IMR-90 (cell line): ENCODE measurements at regions not wholly inside any gene's neighbourhood (a gene's known extent, or its start where the extent isn't known, plus 50 kb on each side); places are given as distances from the start of the nearest gene placed in this dataset.

Experiments
- ATAC-seq: fragments of 200-7000 bp; cut with Tn5 transposase; 2 replicates; pipeline ENCODE4 v1.9.1; 2020; ENCODE audit warnings: low read depth, mild to moderate bottlenecking, moderate library complexity
- BruUV-seq: library from RNA; stranded (reverse); fragments of 400-500 nt; replicated peaks from 2 replicates; lab custom pipeline; 2021; lab: Mats Ljungman, UMichigan
- CTCF ChIA-PET: fragments of 300-600 bp; formaldehyde crosslinking; extraction: SDS; loops from one replicate; lab custom pipeline; 2021; ENCODE audit warnings: antibody characterized with exemption; lab: Yijun Ruan, JAX
- POLR2A ChIA-PET: fragments of 300-600 bp; sonication (Branson Sonifier 250); formaldehyde crosslinking; loops from one replicate; lab custom pipeline; 2022; ENCODE audit warnings: antibody characterized with exemption; ENCODE audit not compliant: unreplicated experiment; lab: Charles Lee
- DNase-seq: peaks from one replicate; pipeline ENCODE4 v3.0.0; 2013
- H2AFZ ChIP-seq: replicated peaks from 2 replicates; pipeline ENCODE3; 2013; ENCODE audit warnings: low read length, mild to moderate bottlenecking; ENCODE audit not compliant: poor library complexity
- H2AK5ac ChIP-seq: 2 replicates; pipeline ENCODE4 v1.6.1; 2013; ENCODE audit warnings: low read depth, low read length, inconsistent platforms
- H2AK9ac ChIP-seq: replicated peaks from 2 replicates; pipeline ENCODE3; 2013; ENCODE audit warnings: mild to moderate bottlenecking, low read depth, low read length, moderate library complexity; ENCODE audit not compliant: poor library complexity
- H2BK120ac ChIP-seq: 2 replicates; pipeline ENCODE4 v1.6.1; 2013; ENCODE audit warnings: low read depth, low read length, inconsistent platforms
- H2BK15ac ChIP-seq: 3 replicates; pipeline ENCODE4 v1.6.1; 2013; ENCODE audit warnings: low read depth, low read length, inconsistent platforms
- H2BK20ac ChIP-seq: 2 replicates; pipeline ENCODE4 v1.6.1; 2013; ENCODE audit warnings: low read depth, mild to moderate bottlenecking, inconsistent platforms, low read length, moderate library complexity
- H2BK5ac ChIP-seq: 2 replicates; pipeline ENCODE4 v1.6.1; 2013; ENCODE audit warnings: mild to moderate bottlenecking, low read depth, low read length, inconsistent platforms; ENCODE audit not compliant: poor library complexity, severe bottlenecking
- H3K14ac ChIP-seq: replicated peaks from 2 replicates; pipeline ENCODE4 v1.6.1; 2013; ENCODE audit warnings: low read depth, low read length, inconsistent platforms
- H3K18ac ChIP-seq: 2 replicates; pipeline ENCODE4 v1.6.1; 2013; ENCODE audit warnings: low read depth, low read length, control low read depth
- H3K23ac ChIP-seq: 2 replicates; pipeline ENCODE4 v1.6.1; 2013; ENCODE audit warnings: low read depth, low read length, inconsistent platforms
- H3K27ac ChIP-seq: 2 replicates; pipeline ENCODE4 v1.5.1; 2013; ENCODE audit warnings: mild to moderate bottlenecking, control low read depth, low read length; ENCODE audit not compliant: insufficient read depth
- H3K27me3 ChIP-seq: 2 replicates; pipeline ENCODE4 v1.6.1; 2013; ENCODE audit warnings: low read length; ENCODE audit not compliant: control insufficient read depth, insufficient read depth
- H3K36me3 ChIP-seq: 2 replicates; pipeline ENCODE4 v1.6.1; 2013; ENCODE audit warnings: low read length, mixed read lengths; ENCODE audit not compliant: control insufficient read depth, insufficient read depth
- H3K4ac ChIP-seq: 2 replicates; pipeline ENCODE4 v1.6.1; 2013; ENCODE audit warnings: low read depth, low read length, inconsistent platforms
- H3K4me1 ChIP-seq: 2 replicates; pipeline ENCODE4 v1.6.1; 2013; ENCODE audit warnings: low read length, mixed read lengths; ENCODE audit not compliant: control insufficient read depth, insufficient read depth
- H3K4me2 ChIP-seq: 2 replicates; pipeline ENCODE4 v1.6.1; 2013; ENCODE audit warnings: low read depth, mild to moderate bottlenecking, control low read depth, low read length, moderate library complexity
- H3K4me3 ChIP-seq: 2 replicates; pipeline ENCODE4 v1.5.1; 2013; ENCODE audit warnings: low read depth, mild to moderate bottlenecking, control low read depth, low read length, moderate library complexity; ENCODE audit not compliant: insufficient read depth
- H3K56ac ChIP-seq: 2 replicates; pipeline ENCODE4 v1.6.1; 2013; ENCODE audit warnings: low read length, inconsistent platforms; ENCODE audit not compliant: insufficient read depth; ENCODE audit errors: extremely low read depth
- H3K79me1 ChIP-seq, 2 experiments: 2 replicates each; pipeline ENCODE4 v1.6.1; 2013; ENCODE audit warnings: low read length in 2 of 2, inconsistent platforms in 1 of 2, low read depth in 1 of 2
- H3K9ac ChIP-seq: 2 replicates; pipeline ENCODE4 v1.6.1; 2013; ENCODE audit warnings: low read depth, low read length, control low read depth
- H3K9me1 ChIP-seq: 2 replicates; pipeline ENCODE4 v1.6.1; 2013; ENCODE audit warnings: low read length, inconsistent platforms; ENCODE audit not compliant: insufficient read depth
- H3K9me3 ChIP-seq: 2 replicates; pipeline ENCODE4 v1.6.1; 2013; ENCODE audit warnings: low read length; ENCODE audit not compliant: control insufficient read depth, insufficient read depth
- H4K20me1 ChIP-seq: 2 replicates; pipeline ENCODE4 v1.6.1; 2013; ENCODE audit warnings: low read length, inconsistent platforms; ENCODE audit not compliant: insufficient read depth
- H4K5ac ChIP-seq: 2 replicates; pipeline ENCODE4 v1.6.1; 2013; ENCODE audit warnings: mild to moderate bottlenecking, low read depth, low read length, control low read depth
- H4K8ac ChIP-seq, 2 experiments: 2 replicates each; pipeline ENCODE4 v1.6.1; 2013; ENCODE audit warnings: low read depth in 2 of 2, low read length in 2 of 2, control low read depth in 1 of 2, inconsistent platforms in 1 of 2
- H4K91ac ChIP-seq: 2 replicates; pipeline ENCODE4 v1.6.1; 2013; ENCODE audit warnings: low read depth, low read length, inconsistent platforms; ENCODE audit not compliant: insufficient read depth
- CEBPB ChIP-seq: IDR thresholded peaks from 2 replicates; pipeline ENCODE4 v1.6.1; 2012; ENCODE audit warnings: low read depth, low read length, improper control_type of control experiment
- CHD1 ChIP-seq: IDR thresholded peaks from 2 replicates; pipeline ENCODE4 v1.6.1; 2012; ENCODE audit warnings: low read depth, low read length, improper control_type of control experiment
- CTCF ChIP-seq: conservative IDR thresholded peaks from 2 replicates; pipeline ENCODE4 v1.5.1; 2012; ENCODE audit warnings: mild to moderate bottlenecking, low read depth, low read length, improper control_type of control experiment
- ELK1 ChIP-seq: fragments of 150-350 bp; IDR thresholded peaks from 2 replicates; pipeline ENCODE4 v1.6.1; 2016; ENCODE audit warnings: low read depth, mild to moderate bottlenecking, low read length, moderate library complexity, borderline replicate concordance
- MAFK ChIP-seq: IDR thresholded peaks from 2 replicates; pipeline ENCODE4 v1.6.1; 2012; ENCODE audit warnings: low read depth, low read length, improper control_type of control experiment
- MAZ ChIP-seq: IDR thresholded peaks from 2 replicates; pipeline ENCODE4 v1.6.1; 2012; ENCODE audit warnings: low read depth, mild to moderate bottlenecking, low read length, improper control_type of control experiment, moderate library complexity, borderline replicate concordance
- MXI1 ChIP-seq: IDR thresholded peaks from 2 replicates; pipeline ENCODE4 v1.6.1; 2012; ENCODE audit warnings: low read depth, mild to moderate bottlenecking, low read length, moderate library complexity, borderline replicate concordance
- NFE2L2 ChIP-seq: fragments of 150-350 bp; IDR thresholded peaks from 2 replicates; pipeline ENCODE4 v1.6.1; 2016; ENCODE audit warnings: low read depth, mild to moderate bottlenecking, low read length
- POLR2A ChIP-seq: IDR thresholded peaks from 2 replicates; pipeline ENCODE4 v1.6.1; 2012; ENCODE audit warnings: mild to moderate bottlenecking, low read depth, low read length
- RAD21 ChIP-seq: IDR thresholded peaks from 2 replicates; pipeline ENCODE4 v1.6.1; 2012; ENCODE audit warnings: low read length, improper control_type of control experiment
- RCOR1 ChIP-seq: IDR thresholded peaks from 2 replicates; pipeline ENCODE4 v1.6.1; 2012; ENCODE audit warnings: mild to moderate bottlenecking, low read length, improper control_type of control experiment; ENCODE audit not compliant: insufficient replicate concordance
- RFX5 ChIP-seq: IDR thresholded peaks from 2 replicates; pipeline ENCODE4 v1.8.0; 2012; ENCODE audit warnings: low read depth, mild to moderate bottlenecking, low read length, moderate library complexity
- SMC3 ChIP-seq: fragments of 150-350 bp; IDR thresholded peaks from 2 replicates; pipeline ENCODE4 v1.6.1; 2016; ENCODE audit warnings: low read depth, mild to moderate bottlenecking, antibody characterized with exemption, low read length, moderate library complexity
- WGBS, 2 experiments: methylation state at CpG; one replicate each; pipeline versions ENCODE4 v1.1.5 to v1.1.7; 2013; ENCODE audit warnings: missing lambda C conversion rate in 2 of 2; ENCODE audit not compliant: insufficient read length in 1 of 2; ENCODE audit errors: extremely low coverage in 2 of 2; 5-methylcytosine and 5-hydroxymethylcytosine counted together
- dilution Hi-C: fragments of 300-500 bp; cut with HindIII; formaldehyde crosslinking; loops from one replicate; pipeline ENCODE4 v1.14.3; 2018; ENCODE audit warnings: low sequenced_read_pairs; ENCODE audit not compliant: unreplicated experiment
- in situ Hi-C: fragments of 300-500 bp; cut with MboI; formaldehyde crosslinking; loops from 3 replicates; pipeline ENCODE4 v1.14.3; 2019; ENCODE audit warnings: low sequenced_read_pairs, inconsistent platforms, mixed read lengths
- intact Hi-C: fragments of 100-400 bp; cut with micrococcal nuclease; formaldehyde crosslinking; loops from 2 replicates; pipeline ENCODE4 v1.10.0; 2022

- H3K9me1 ChIP-seq, result no peaks in the 10 kb centered on the region
- H4K20me1 ChIP-seq, result no peaks in the 10 kb centered on the region
- no peak overlapping the region for H3K18ac ChIP-seq
- no CpG with 5 or more reads among the region's 2 CpGs for WGBS, 2 experiments
- no peak for DNase-seq
- no peak overlapping the region for H3K9ac ChIP-seq
- H2BK20ac ChIP-seq, result no peak overlapping the region
- no peak overlapping the region for H2AFZ ChIP-seq
- no peaks in the 10 kb centered on the region; the same call in 1 of the 2 replicates for H3K4me1 ChIP-seq
- H3K14ac ChIP-seq, result no peak overlapping the region
- TF ChIP-seq CHD1 (no peak), CTCF (no peak), ELK1 (no peak), MXI1 (no peak), CEBPB (no peak), RFX5 (no peak), SMC3 (no peak), MAZ (no peak), RAD21 (no peak), RCOR1 (no peak), NFE2L2 (no peak), POLR2A (no peak), MAFK (no peak)
- ChIA-PET CTCF (no interaction called here), POLR2A (no interaction called here)
- H2BK15ac ChIP-seq, result no peak overlapping the region
- ATAC-seq, result no peak
- intact Hi-C loops, result no loop called here
- no peak overlapping the region for H2AK9ac ChIP-seq
- H3K36me3 ChIP-seq, result no peaks in the 10 kb centered on the region
- no peak overlapping the region for H4K91ac ChIP-seq
- dilution Hi-C loops, result no loop called here
- no TSS peak for BruUV-seq
- H3K4me2 ChIP-seq, result no peak overlapping the region
- H3K79me1 ChIP-seq, result no peaks in the 10 kb centered on the region
- H3K9me3 ChIP-seq, result no peaks in the 10 kb centered on the region
- H4K8ac ChIP-seq, result no peak overlapping the region
- in situ Hi-C loops, result no loop called here
- H4K5ac ChIP-seq, result no peak overlapping the region
- no peak overlapping the region for H2BK120ac ChIP-seq
- H2BK5ac ChIP-seq, result no peak overlapping the region
- H3K23ac ChIP-seq, result no peak overlapping the region
- no peak overlapping the region for H3K4ac ChIP-seq
- H3K27me3 ChIP-seq, result no peaks in the 10 kb centered on the region
- H2AK5ac ChIP-seq, result no peak overlapping the region
- no peak overlapping the region for H3K4me3 ChIP-seq
- no peak overlapping the region for H3K27ac ChIP-seq
- no peak overlapping the region for H3K56ac ChIP-seq
These were observed 139.5 kb downstream of the KIF18A start for GRCh38 chr11:27968461-27968860.
